Left renal cortex interstitium (tissue), 4 donors: ENCODE measurements at regions not wholly inside any gene's neighbourhood (a gene's known extent, or its start where the extent isn't known, plus 50 kb on each side); places are given as distances from the start of the nearest gene placed in this dataset.
A peak's percentile ranks its signal among the peaks of the same experiment; 100 is the strongest.
"Not testable (repeated sequence)": the region's sequence is repeated elsewhere in the genome, so short reads cannot be mapped to it uniquely, and the experiment has no call there.

ENCODE experiments used
- DNase-seq, 4 donors: peaks; one replicate each; pipeline ENCODE4 v3.0.0-alpha.2; 2013; ENCODE audit warnings: low read depth in 4 of 4, low spot score in 2 of 4, missing footprints in 1 of 4

- no peak for DNase-seq
These were observed 114.0 kb upstream of the MTAP start for GRCh38 chr9:21688108-21689102.

GRCh38 chr9:21689854-21690253 lies 112.6 kb upstream of the MTAP start:
- no peak for DNase-seq

GRCh38 chr9:21690561-21690960 lies 111.9 kb upstream of the MTAP start:
- no peak for DNase-seq

GRCh38 chr9:21692390-21692789 lies 110.0 kb upstream of the MTAP start:
- DNase-seq: no peak

GRCh38 chr9:21694424-21694823 lies 108.0 kb upstream of the MTAP start:
- no peak for DNase-seq

GRCh38 chr9:21695443-21695842 lies 107.0 kb upstream of the MTAP start:
- no peak for DNase-seq

- DNase-seq: no peak
These were observed 106.5 kb upstream of the MTAP start for GRCh38 chr9:21695874-21696341.

GRCh38 chr9:21696411-21696871 lies 106.0 kb upstream of the MTAP start:
- no peak for DNase-seq

GRCh38 chr9:21708260-21708711 lies 94.2 kb upstream of the MTAP start:
- DNase-seq: no peak

- DNase-seq: no peak
These were observed 93.6 kb upstream of the MTAP start for GRCh38 chr9:21708856-21709255.

- peak in 2 of 4 donors; percentile 3 to 15 for DNase-seq
These were observed 92.9 kb upstream of the MTAP start for GRCh38 chr9:21709464-21710058.

- no peak for DNase-seq
These were observed 91.8 kb upstream of the MTAP start for GRCh38 chr9:21710548-21711191.

- no peak for DNase-seq
These were observed 90.9 kb upstream of the MTAP start for GRCh38 chr9:21711504-21711903.

- no peak for DNase-seq
These were observed 87.0 kb upstream of the MTAP start for GRCh38 chr9:21715408-21715807.

- no peak for DNase-seq
These were observed 81.7 kb upstream of the MTAP start for GRCh38 chr9:21720758-21721157.

- DNase-seq: not testable (repeated sequence)
These were observed 75.0 kb upstream of the MTAP start for GRCh38 chr9:21727411-21727810.

- no peak for DNase-seq
These were observed 73.7 kb upstream of the MTAP start for GRCh38 chr9:21728781-21729180.

GRCh38 chr9:21729648-21730047 lies 72.8 kb upstream of the MTAP start:
- DNase-seq: no peak

GRCh38 chr9:21730899-21731298 lies 71.5 kb upstream of the MTAP start:
- no peak for DNase-seq

GRCh38 chr9:21741151-21741550 lies 61.3 kb upstream of the MTAP start:
- no peak for DNase-seq

- no peak for DNase-seq
These were observed 58.1 kb upstream of the MTAP start for GRCh38 chr9:21744320-21744719.
